Trophoblast cell (in vitro differentiated cells and primary cell): ENCODE measurements at regions not wholly inside any gene's neighbourhood (a gene's known extent, or its start where the extent isn't known, plus 50 kb on each side); places are given as distances from the start of the nearest gene placed in this dataset.
"Not testable (repeated sequence)": the region's sequence is repeated elsewhere in the genome, so short reads cannot be mapped to it uniquely, and the experiment has no call there.

Experiments used
- DNase-seq, 2 donors: peaks; one replicate each; pipeline ENCODE4 v3.0.0-alpha.2; 2016
- H2AFZ ChIP-seq: 2 replicates; pipeline ENCODE4 v1.6.1; 2013; ENCODE audit warnings: low read length, moderate library complexity, mild to moderate bottlenecking; ENCODE audit not compliant: insufficient read depth, poor library complexity
- H2AK5ac ChIP-seq: 2 replicates; pipeline ENCODE4 v1.6.1; 2013; ENCODE audit warnings: mild to moderate bottlenecking, low read length
- H2BK120ac ChIP-seq: 2 replicates; pipeline ENCODE4 v1.6.1; 2013; ENCODE audit warnings: low read length, mild to moderate bottlenecking, moderate library complexity; ENCODE audit not compliant: insufficient read depth, poor library complexity
- H2BK12ac ChIP-seq: 2 replicates; pipeline ENCODE4 v1.6.1; 2013; ENCODE audit warnings: mild to moderate bottlenecking, low read length, moderate library complexity
- H2BK5ac ChIP-seq: 2 replicates; pipeline ENCODE4 v1.6.1; 2013; ENCODE audit warnings: low read length, low read depth, moderate library complexity, mild to moderate bottlenecking; ENCODE audit not compliant: poor library complexity
- H3K14ac ChIP-seq: 2 replicates; pipeline ENCODE4 v1.6.1; 2013; ENCODE audit warnings: mild to moderate bottlenecking, low read length
- H3K18ac ChIP-seq: 2 replicates; pipeline ENCODE4 v1.6.1; 2013; ENCODE audit warnings: mild to moderate bottlenecking, low read length
- H3K23ac ChIP-seq: 2 replicates; pipeline ENCODE4 v1.6.1; 2013; ENCODE audit warnings: low read length
- H3K27ac ChIP-seq: 2 replicates; pipeline ENCODE4 v1.5.1; 2013; ENCODE audit warnings: low read depth, mild to moderate bottlenecking, inconsistent platforms, low read length, moderate library complexity
- H3K27me3 ChIP-seq: 2 replicates; pipeline ENCODE4 v1.6.1; 2013; ENCODE audit warnings: inconsistent platforms, mild to moderate bottlenecking, low read length, moderate library complexity; ENCODE audit not compliant: insufficient read depth
- H3K36me3 ChIP-seq, 2 experiments: 1 replicate in 1 of 2; 2 replicates in 1 of 2; pipeline ENCODE4 v1.6.1; 2013; ENCODE audit warnings: low read length in 2 of 2, mild to moderate bottlenecking in 2 of 2, moderate library complexity in 1 of 2; ENCODE audit not compliant: insufficient read depth in 2 of 2, control insufficient read depth in 1 of 2
- H3K4ac ChIP-seq: 2 replicates; pipeline ENCODE4 v1.6.1; 2013; ENCODE audit warnings: low read depth, mild to moderate bottlenecking, low read length, moderate library complexity
- H3K4me1 ChIP-seq, 2 experiments: 1 replicate in 1 of 2; 2 replicates in 1 of 2; pipeline ENCODE4 v1.6.1; 2013; ENCODE audit warnings: low read length in 2 of 2, mild to moderate bottlenecking in 2 of 2, moderate library complexity in 1 of 2; ENCODE audit not compliant: insufficient read depth in 2 of 2, control insufficient read depth in 1 of 2
- H3K4me2 ChIP-seq: 2 replicates; pipeline ENCODE4 v1.6.1; 2013; ENCODE audit warnings: inconsistent platforms, mild to moderate bottlenecking, low read length, moderate library complexity
- H3K4me3 ChIP-seq: 2 replicates; pipeline ENCODE4 v1.5.1; 2013; ENCODE audit warnings: mild to moderate bottlenecking, low read depth, low read length, inconsistent platforms
- H3K79me1 ChIP-seq: one replicate; pipeline ENCODE4 v1.6.1; 2013; ENCODE audit warnings: low read length
- H3K79me2 ChIP-seq: 2 replicates; pipeline ENCODE4 v1.6.1; 2013; ENCODE audit warnings: low read length, mild to moderate bottlenecking; ENCODE audit not compliant: control insufficient read depth, insufficient read depth, poor library complexity
- H3K9ac ChIP-seq: 2 replicates; pipeline ENCODE4 v1.6.1; 2013; ENCODE audit warnings: mild to moderate bottlenecking, low read length
- H3K9me3 ChIP-seq: 2 replicates; pipeline ENCODE4 v1.6.1; 2013; ENCODE audit warnings: low read depth, mild to moderate bottlenecking, control low read depth, inconsistent platforms, low read length; ENCODE audit not compliant: insufficient read depth
- H4K12ac ChIP-seq: 2 replicates; pipeline ENCODE4 v1.6.1; 2013; ENCODE audit warnings: low read depth, mild to moderate bottlenecking, low read length, moderate library complexity
- H4K8ac ChIP-seq: 2 replicates; pipeline ENCODE4 v1.6.1; 2013; ENCODE audit warnings: low read depth, mild to moderate bottlenecking, low read length, moderate library complexity
- H4K91ac ChIP-seq: one replicate; pipeline ENCODE4 v1.6.1; 2013; ENCODE audit warnings: low read depth, mild to moderate bottlenecking, low read length, moderate library complexity
- WGBS: extraction: QIAGEN DNeasy Blood & Tissue Kit; methylation state at CpG from one replicate; pipeline ENCODE4 v1.1.7; 2013; ENCODE audit warnings: missing lambda C conversion rate; ENCODE audit not compliant: insufficient read length, insufficient coverage; ENCODE audit errors: extremely low coverage; 5-methylcytosine and 5-hydroxymethylcytosine counted together

GRCh38 chr7:55688684-55689681, 116.7 kb upstream of the VOPP1 start:
- not testable (repeated sequence) for H3K4ac ChIP-seq, H2AK5ac ChIP-seq, H3K23ac ChIP-seq, H3K27me3 ChIP-seq, H3K4me1 ChIP-seq, H2BK5ac ChIP-seq, H2BK12ac ChIP-seq, H3K79me2 ChIP-seq, H3K36me3 ChIP-seq, H3K18ac ChIP-seq, H3K9ac ChIP-seq, H3K14ac ChIP-seq, H3K27ac ChIP-seq, H4K91ac ChIP-seq, H2AFZ ChIP-seq, H3K79me1 ChIP-seq, H3K4me3 ChIP-seq, H2BK120ac ChIP-seq, DNase-seq, H3K9me3 ChIP-seq, H4K8ac ChIP-seq, H4K12ac ChIP-seq, H3K4me2 ChIP-seq
- no CpG with 5 or more reads among the region's 17 CpGs for WGBS

DNA sequence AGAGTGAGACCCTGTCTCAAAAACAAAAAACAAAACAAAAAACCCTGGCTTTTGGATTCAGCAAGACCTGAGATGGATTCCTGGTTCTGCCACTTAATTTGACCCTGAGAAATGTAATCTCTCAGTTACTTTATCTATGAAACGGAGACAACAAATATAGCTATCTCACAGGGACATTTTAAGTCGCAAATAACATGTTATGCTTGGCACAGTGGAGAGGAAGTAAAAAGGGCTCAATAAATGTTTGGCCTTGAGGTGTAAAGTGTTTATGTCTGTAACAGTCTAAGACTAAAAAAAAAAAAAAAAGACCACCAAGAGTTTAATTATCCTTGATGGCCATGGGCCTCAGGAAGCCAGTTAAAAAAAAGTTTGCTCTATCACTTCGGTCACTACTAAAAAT, 116.0 kb upstream of the VOPP1 start:
- H3K18ac ChIP-seq, H3K4me3 ChIP-seq, H3K79me2 ChIP-seq, H2AK5ac ChIP-seq, DNase-seq, H4K91ac ChIP-seq, H2BK12ac ChIP-seq, H3K27me3 ChIP-seq, H3K4me2 ChIP-seq, H4K12ac ChIP-seq, H3K4me1 ChIP-seq, H2AFZ ChIP-seq, H3K9me3 ChIP-seq, H3K79me1 ChIP-seq, H3K27ac ChIP-seq, H2BK5ac ChIP-seq, H2BK120ac ChIP-seq, H4K8ac ChIP-seq, H3K23ac ChIP-seq, H3K36me3 ChIP-seq, H3K9ac ChIP-seq, H3K14ac ChIP-seq, H3K4ac ChIP-seq: not testable (repeated sequence)
- no CpG with 5 or more reads among the region's 3 CpGs for WGBS

GRCh38 chr7:55687252-55687651, 115.0 kb upstream of the VOPP1 start:
- not testable (repeated sequence) for H2AK5ac ChIP-seq, H2BK5ac ChIP-seq, H3K79me1 ChIP-seq, H3K14ac ChIP-seq, H2BK120ac ChIP-seq, H3K23ac ChIP-seq, H2BK12ac ChIP-seq, H3K4me3 ChIP-seq, H3K18ac ChIP-seq, H4K91ac ChIP-seq, H3K4me2 ChIP-seq, H3K4ac ChIP-seq, DNase-seq, H3K79me2 ChIP-seq, H2AFZ ChIP-seq, H3K36me3 ChIP-seq, H4K12ac ChIP-seq, H3K9me3 ChIP-seq, H3K27ac ChIP-seq, H3K9ac ChIP-seq, H3K27me3 ChIP-seq, H3K4me1 ChIP-seq, H4K8ac ChIP-seq
- WGBS = no CpG with 5 or more reads among the region's 5 CpGs

GRCh38 chr7:55686771-55687170, 114.5 kb upstream of the VOPP1 start:
- not testable (repeated sequence) for DNase-seq

More at GRCh38 chr7:55686771-55687170, 114.5 kb upstream of the VOPP1 start:
- H2BK5ac ChIP-seq, H3K27ac ChIP-seq, H3K36me3 ChIP-seq, H3K9me3 ChIP-seq, H4K8ac ChIP-seq, H3K18ac ChIP-seq, H4K12ac ChIP-seq, H2AK5ac ChIP-seq, H3K79me2 ChIP-seq, H3K4me1 ChIP-seq, H3K4me3 ChIP-seq, H2AFZ ChIP-seq, H4K91ac ChIP-seq, H3K23ac ChIP-seq, H3K9ac ChIP-seq, H2BK12ac ChIP-seq, H3K14ac ChIP-seq, H3K4me2 ChIP-seq, H2BK120ac ChIP-seq, H3K27me3 ChIP-seq, H3K4ac ChIP-seq, H3K79me1 ChIP-seq: not testable (repeated sequence)
- no CpG with 5 or more reads among the region's 7 CpGs for WGBS
